Lower leg skin (tissue), 3 donors: ENCODE measurements at regions not wholly inside any gene's neighbourhood (a gene's known extent, or its start where the extent isn't known, plus 50 kb on each side); places are given as distances from the start of the nearest gene placed in this dataset.

Experiments used
- CTCF ChIP-seq, 3 donors: fragments of 450-650 bp; IDR thresholded peaks; one replicate each; pipeline ENCODE4 v1.5.1; 2016; ENCODE audit warnings: antibody characterized with exemption in 3 of 3, mild to moderate bottlenecking in 3 of 3, moderate library complexity in 2 of 3
- POLR2A ChIP-seq, 2 donors: fragments of 450-650 bp; IDR thresholded peaks; one replicate each; pipeline ENCODE4 v1.6.1; 2016 to 2017; ENCODE audit warnings: antibody characterized with exemption in 2 of 2, mild to moderate bottlenecking in 1 of 2, moderate library complexity in 1 of 2

- TF ChIP-seq CTCF (IDR thresholded peaks at IDR 0.05) (no peak), POLR2A (IDR thresholded peaks at IDR 0.05) (no peak)
Measured at GRCh38 chr4:14336656-14337055, 665.6 kb upstream of the CPEB2 start.
